Endothelial cell (in vitro differentiated cells): ENCODE measurements at regions not wholly inside any gene's neighbourhood (a gene's known extent, or its start where the extent isn't known, plus 50 kb on each side); places are given as distances from the start of the nearest gene placed in this dataset.

Experiments used
- DNase-seq: peaks from one replicate; pipeline ENCODE4 v3.0.0; 2021; ENCODE audit warnings: low spot score
- H3K27ac Mint-ChIP-seq: one replicate; pipeline ENCODE4 v1.8.0; 2021; ENCODE audit warnings: mixed read lengths, inconsistent platforms; ENCODE audit not compliant: unreplicated experiment
- H3K27me3 Mint-ChIP-seq: one replicate; pipeline ENCODE4 v1.8.0; 2021; ENCODE audit warnings: mild to moderate bottlenecking, moderate library complexity, mixed read lengths, inconsistent platforms; ENCODE audit not compliant: unreplicated experiment
- H3K36me3 Mint-ChIP-seq: one replicate; pipeline ENCODE4 v1.8.0; 2021; ENCODE audit warnings: mild to moderate bottlenecking, low read depth, mixed read lengths, inconsistent platforms; ENCODE audit not compliant: unreplicated experiment
- H3K4me1 Mint-ChIP-seq: one replicate; pipeline ENCODE4 v1.8.0; 2021; ENCODE audit warnings: mild to moderate bottlenecking, mixed read lengths, inconsistent platforms; ENCODE audit not compliant: unreplicated experiment
- H3K4me3 Mint-ChIP-seq: one replicate; pipeline ENCODE4 v1.8.0; 2021; ENCODE audit warnings: mild to moderate bottlenecking, mixed read lengths, inconsistent platforms; ENCODE audit not compliant: unreplicated experiment
- H3K9me3 Mint-ChIP-seq: one replicate; pipeline ENCODE4 v1.8.0; 2021; ENCODE audit warnings: mixed read lengths, inconsistent platforms; ENCODE audit not compliant: unreplicated experiment
- CTCF ChIP-seq: fragments of 200-600 bp; sonication (generic); IDR thresholded peaks from one replicate; pipeline ENCODE4 v1.5.0; 2021; ENCODE audit warnings: antibody characterized with exemption; ENCODE audit not compliant: unreplicated experiment

DNA sequence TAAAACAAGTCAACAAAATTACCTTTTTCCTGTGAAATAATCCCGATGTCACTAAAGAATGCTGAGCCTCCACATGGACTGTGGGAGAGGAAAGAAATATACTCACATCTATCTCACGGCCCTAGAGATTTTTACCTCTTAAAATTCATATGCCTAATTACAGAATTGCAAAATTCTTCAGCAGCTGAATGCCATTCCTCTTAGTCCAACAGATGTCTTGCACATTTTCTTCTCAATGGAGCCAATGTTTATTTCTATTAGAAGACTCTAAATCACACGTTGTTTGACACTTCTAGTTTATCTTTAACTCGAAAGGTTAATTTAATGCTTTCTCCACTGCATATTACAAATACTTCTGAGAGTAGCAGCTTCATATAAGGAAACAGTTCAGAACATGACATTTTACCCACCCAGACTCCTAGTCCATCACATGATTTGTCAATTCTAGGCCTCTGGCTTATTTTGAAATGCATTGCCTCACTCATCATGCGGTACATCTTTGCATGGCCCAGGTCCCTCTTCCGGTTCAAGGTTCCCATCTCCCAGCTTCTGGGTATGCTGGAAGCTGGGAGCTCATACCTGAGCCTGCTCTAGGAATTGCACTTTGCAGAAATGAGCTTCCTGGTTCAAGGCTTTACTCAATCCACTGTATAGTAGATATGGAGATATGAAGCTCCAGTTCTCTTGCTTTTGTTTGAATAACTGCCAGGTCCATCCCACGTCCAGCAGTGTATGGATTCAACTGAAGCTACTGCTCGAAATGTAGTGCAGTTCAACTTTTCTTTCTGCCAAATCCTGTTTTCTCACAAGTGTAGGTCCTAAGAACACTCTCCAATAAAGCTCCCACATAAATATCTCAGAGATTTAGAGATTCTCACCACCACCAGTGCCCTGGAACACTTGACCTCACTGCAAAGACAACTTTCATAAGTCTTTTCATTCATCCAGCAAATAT lies 306.2 kb downstream of the GPR37 start:
- no peaks in the 10 kb centered on the region for H3K27me3 Mint-ChIP-seq
- H3K36me3 Mint-ChIP-seq = no peaks in the 10 kb centered on the region
- H3K27ac Mint-ChIP-seq = no peak overlapping the region
- no peaks in the 10 kb centered on the region for H3K9me3 Mint-ChIP-seq
- H3K4me1 Mint-ChIP-seq = no peaks in the 10 kb centered on the region
- no peak for TF ChIP-seq CTCF
- no peak for DNase-seq
- H3K4me3 Mint-ChIP-seq = no peak overlapping the region

DNA sequence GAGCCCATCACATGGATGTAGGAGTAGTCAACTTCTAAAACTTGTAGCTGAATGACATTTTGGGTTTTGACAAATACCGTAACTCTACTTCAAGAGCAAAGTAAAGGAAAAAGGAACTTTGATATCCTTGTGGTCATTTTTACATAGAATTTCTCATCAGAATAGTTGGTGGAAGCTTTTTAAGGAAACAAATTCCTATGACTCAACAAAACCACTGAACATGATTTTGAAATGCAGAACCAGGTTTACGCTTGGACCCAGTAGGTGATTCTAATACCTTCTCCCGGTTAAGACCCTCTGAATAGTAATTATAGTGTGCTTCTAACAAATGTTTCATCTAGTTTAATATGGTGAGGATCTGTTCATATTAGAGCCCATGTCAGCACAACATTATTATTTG lies 307.8 kb downstream of the GPR37 start:
- no peak overlapping the region for H3K4me3 Mint-ChIP-seq
- no peak for DNase-seq
- no peaks in the 10 kb centered on the region for H3K27me3 Mint-ChIP-seq
- H3K36me3 Mint-ChIP-seq = no peaks in the 10 kb centered on the region
- H3K4me1 Mint-ChIP-seq = no peaks in the 10 kb centered on the region
- no peaks in the 10 kb centered on the region for H3K9me3 Mint-ChIP-seq
- TF ChIP-seq CTCF = no peak
- no peak overlapping the region for H3K27ac Mint-ChIP-seq

- no peak overlapping the region for H3K27ac Mint-ChIP-seq
- H3K9me3 Mint-ChIP-seq = no peaks in the 10 kb centered on the region
- no peak for DNase-seq
- H3K4me1 Mint-ChIP-seq = no peaks in the 10 kb centered on the region
- no peak for TF ChIP-seq CTCF
- no peaks in the 10 kb centered on the region for H3K27me3 Mint-ChIP-seq
- H3K36me3 Mint-ChIP-seq = no peaks in the 10 kb centered on the region
- H3K4me3 Mint-ChIP-seq = no peak overlapping the region
Measured at GRCh38 chr7:124456286-124456685, 309.3 kb downstream of the GPR37 start.

DNA sequence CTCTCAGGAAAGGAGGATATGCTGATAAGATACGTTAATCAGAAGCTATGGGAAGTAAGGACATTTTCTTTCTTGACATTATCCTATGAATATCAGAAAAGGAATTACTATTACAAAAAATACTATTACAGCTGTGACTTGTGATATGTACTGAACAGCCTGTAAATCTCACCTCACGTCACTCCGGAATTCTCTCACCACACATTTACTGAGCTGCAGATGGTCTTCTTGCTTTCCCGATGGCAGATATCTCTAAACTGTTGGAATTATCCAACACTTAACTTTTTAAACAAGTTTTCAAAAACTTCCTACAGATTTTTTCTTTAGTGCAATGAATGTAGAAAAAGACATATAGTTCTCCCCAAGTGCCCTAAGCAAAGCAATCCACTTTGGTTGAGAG lies 313.4 kb downstream of the GPR37 start:
- no peaks in the 10 kb centered on the region for H3K4me1 Mint-ChIP-seq
- no peaks in the 10 kb centered on the region for H3K27me3 Mint-ChIP-seq
- no peak overlapping the region for H3K27ac Mint-ChIP-seq
- H3K9me3 Mint-ChIP-seq = no peaks in the 10 kb centered on the region
- TF ChIP-seq CTCF = no peak
- no peak overlapping the region for H3K4me3 Mint-ChIP-seq
- H3K36me3 Mint-ChIP-seq = no peaks in the 10 kb centered on the region
- DNase-seq = no peak

DNA sequence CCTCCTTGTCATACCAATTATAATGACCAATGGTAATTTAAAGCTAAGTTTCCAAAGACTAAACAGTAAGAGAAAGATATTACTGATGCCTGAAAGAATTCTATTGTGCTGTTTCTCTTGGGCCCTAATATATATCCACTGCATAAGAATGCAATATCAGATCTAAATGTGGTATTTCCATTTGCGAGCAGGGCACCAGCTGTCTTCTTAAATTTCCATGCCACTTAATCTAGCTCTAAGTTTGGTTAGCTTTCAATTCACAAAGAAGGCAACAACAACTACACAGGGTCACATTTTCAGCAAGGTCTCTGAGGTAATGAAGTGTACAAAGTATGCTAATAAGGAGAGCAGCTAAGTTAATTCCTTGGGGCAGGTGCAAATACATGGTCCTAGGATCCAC lies 315.7 kb downstream of the GPR37 start:
- H3K4me3 Mint-ChIP-seq = no peak overlapping the region
- no peak overlapping the region for H3K27ac Mint-ChIP-seq
- no peaks in the 10 kb centered on the region for H3K9me3 Mint-ChIP-seq
- no peak for TF ChIP-seq CTCF
- no peaks in the 10 kb centered on the region for H3K27me3 Mint-ChIP-seq
- no peaks in the 10 kb centered on the region for H3K36me3 Mint-ChIP-seq
- DNase-seq = no peak
- no peaks in the 10 kb centered on the region for H3K4me1 Mint-ChIP-seq
